ENCODE measurements at regions not wholly inside any gene's neighbourhood (a gene's known extent, or its start where the extent isn't known, plus 50 kb on each side); places are given as distances from the start of the nearest gene placed in this dataset.

GRCh38 chr15:62626903-62627302, 415.6 kb upstream of the TPM1 start:
- FAIRE-seq, result no peak

DNA sequence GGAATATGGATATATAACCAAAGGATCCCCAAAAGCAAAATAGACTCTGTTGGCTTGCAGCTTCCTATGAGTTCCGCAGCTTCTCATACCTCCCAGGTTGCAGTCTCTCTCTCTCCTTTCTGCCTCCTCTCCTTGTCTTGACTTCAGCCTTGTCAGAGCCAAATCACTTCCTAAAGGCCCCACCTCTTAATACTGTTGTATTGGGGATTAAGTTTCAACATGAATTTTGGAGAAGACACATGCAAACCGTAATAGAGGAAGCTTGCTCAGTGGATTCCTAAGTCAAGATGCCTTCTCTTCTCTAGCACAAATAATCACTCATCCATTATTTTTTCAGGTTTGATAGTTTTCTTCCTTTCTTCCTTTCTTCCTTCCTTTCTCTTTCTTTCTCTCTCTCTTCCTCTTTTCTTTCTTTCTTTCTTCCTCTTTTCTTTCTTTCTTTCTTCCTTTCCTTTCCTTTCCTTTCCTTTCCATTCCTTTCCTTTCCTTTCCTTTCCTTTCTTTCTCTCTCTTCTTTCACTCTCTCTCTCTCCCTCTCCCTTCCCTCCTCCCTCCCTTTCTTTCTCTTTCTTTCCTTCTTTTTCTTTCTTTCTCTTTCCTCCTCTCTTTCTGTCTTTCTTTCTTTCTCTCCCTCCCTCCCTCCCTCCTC, 411.3 kb upstream of the TPM1 start:
- no peaks in the 10 kb centered on the region for H4K20me1 ChIP-seq (ENCODE audit: insufficient read depth, low read length)
- Mint-ChIP-seq H3K4me1 (ENCODE audit: low read depth, unreplicated experiment) (no peaks in the 10 kb centered on the region), H3K27ac (ENCODE audit: unreplicated experiment) (no peak overlapping the region), H3K36me3 (ENCODE audit: low read depth, unreplicated experiment) (peaks cover 1% of the 10 kb centered on the region), H3K27me3 (ENCODE audit: low read depth, unreplicated experiment) (no peaks in the 10 kb centered on the region), H3K9me3 (ENCODE audit: unreplicated experiment) (no peaks in the 10 kb centered on the region), H3K4me3 (ENCODE audit: unreplicated experiment) (no peak overlapping the region)
- no peak overlapping the region for H2AFZ ChIP-seq (ENCODE audit: low read depth, low read length)
- FAIRE-seq (no peak), DNase-seq (ENCODE audit: low read depth) (no peak)
- H3K4me2 ChIP-seq (ENCODE audit: low read length), result no peak overlapping the region
- H3K79me2 ChIP-seq (ENCODE audit: insufficient read depth, low read length), result no peaks in the 10 kb centered on the region
- H3K9ac ChIP-seq (ENCODE audit: low read length), result no peak overlapping the region
- H3K27me3 ChIP-seq (ENCODE audit: insufficient read depth, low read length), result no peaks in the 10 kb centered on the region
- H3K4me3 ChIP-seq (ENCODE audit: insufficient read depth, low read depth, low read length), result no peak overlapping the region
- TF ChIP-seq CTCF (IDR thresholded peaks at IDR 0.05; ENCODE audit: insufficient read depth, low read depth, low read length) (no peak), EZH2 (IDR thresholded peaks at IDR 0.05; ENCODE audit: insufficient read depth, low read length) (no peak)
- H3K36me3 ChIP-seq (ENCODE audit: insufficient read depth, low read length), result no peaks in the 10 kb centered on the region
- no peaks in the 10 kb centered on the region for H3K4me1 ChIP-seq (ENCODE audit: insufficient read depth, low read length)
- H3K9me3 ChIP-seq (ENCODE audit: insufficient read depth, low read depth, low read length), result no peaks in the 10 kb centered on the region
- H3K27ac ChIP-seq (ENCODE audit: low read depth, low read length), result no peak overlapping the region

More at GRCh38 chr15:62626903-62627302, 415.6 kb upstream of the TPM1 start:
- H3K4me1 Mint-ChIP-seq (ENCODE audit: low read depth, unreplicated experiment), result peaks cover 15% of the 10 kb centered on the region
- H3K4me3 Mint-ChIP-seq (ENCODE audit: unreplicated experiment), result no peak overlapping the region
- peaks cover 13% of the 10 kb centered on the region for H3K4me1 ChIP-seq (ENCODE audit: insufficient read depth, low read length)
- no peak overlapping the region for H3K4me2 ChIP-seq (ENCODE audit: low read length)
- no peaks in the 10 kb centered on the region for H3K9me3 Mint-ChIP-seq (ENCODE audit: unreplicated experiment)
- H3K36me3 ChIP-seq (ENCODE audit: insufficient read depth, low read length), result no peaks in the 10 kb centered on the region
- H3K79me2 ChIP-seq (ENCODE audit: insufficient read depth, low read length), result no peaks in the 10 kb centered on the region
- H3K27me3 Mint-ChIP-seq (ENCODE audit: low read depth, unreplicated experiment), result no peaks in the 10 kb centered on the region
- H2AFZ ChIP-seq (ENCODE audit: low read depth, low read length), result no peak overlapping the region
- no peak overlapping the region for H3K4me3 ChIP-seq (ENCODE audit: insufficient read depth, low read depth, low read length)
- peaks cover 5% of the 10 kb centered on the region for H3K36me3 Mint-ChIP-seq (ENCODE audit: low read depth, unreplicated experiment)
- no peak overlapping the region for H3K9ac ChIP-seq (ENCODE audit: low read length)
- no peak for TF ChIP-seq EZH2 (IDR thresholded peaks at IDR 0.05; ENCODE audit: insufficient read depth, low read length)
- TF ChIP-seq CTCF (IDR thresholded peaks at IDR 0.05; ENCODE audit: insufficient read depth, low read depth, low read length), result no peak
- no peaks in the 10 kb centered on the region for H4K20me1 ChIP-seq (ENCODE audit: insufficient read depth, low read length)
- H3K27me3 ChIP-seq (ENCODE audit: insufficient read depth, low read length), result no peaks in the 10 kb centered on the region
- no peaks in the 10 kb centered on the region for H3K9me3 ChIP-seq (ENCODE audit: insufficient read depth, low read depth, low read length)
- DNase-seq (ENCODE audit: low read depth), result no peak
- H3K27ac Mint-ChIP-seq (ENCODE audit: unreplicated experiment), result no peak overlapping the region
- H3K27ac ChIP-seq (ENCODE audit: low read depth, low read length), result no peak overlapping the region

GRCh38 chr15:62636823-62637573, 405.5 kb upstream of the TPM1 start:
- FAIRE-seq (no peak), DNase-seq (ENCODE audit: low read depth) (no peak)
- Histone ChIP-seq H3K9ac (ENCODE audit: low read length) (no peak overlapping the region), H2AFZ (ENCODE audit: low read depth, low read length) (no peak overlapping the region), H3K4me3 (ENCODE audit: insufficient read depth, low read depth, low read length) (no peak overlapping the region), H3K4me1 (ENCODE audit: insufficient read depth, low read length) (no peaks in the 10 kb centered on the region), H4K20me1 (ENCODE audit: insufficient read depth, low read length) (no peaks in the 10 kb centered on the region), H3K79me2 (ENCODE audit: insufficient read depth, low read length) (no peaks in the 10 kb centered on the region), H3K9me3 (ENCODE audit: insufficient read depth, low read depth, low read length) (no peaks in the 10 kb centered on the region), H3K4me2 (ENCODE audit: low read length) (no peak overlapping the region), H3K36me3 (ENCODE audit: insufficient read depth, low read length) (no peaks in the 10 kb centered on the region), H3K27ac (ENCODE audit: low read depth, low read length) (no peak overlapping the region), H3K27me3 (ENCODE audit: insufficient read depth, low read length) (no peaks in the 10 kb centered on the region)
- Mint-ChIP-seq H3K4me3 (ENCODE audit: unreplicated experiment) (no peak overlapping the region), H3K4me1 (ENCODE audit: low read depth, unreplicated experiment) (peaks cover 15% of the 10 kb centered on the region), H3K27ac (ENCODE audit: unreplicated experiment) (no peak overlapping the region), H3K36me3 (ENCODE audit: low read depth, unreplicated experiment) (no peaks in the 10 kb centered on the region), H3K9me3 (ENCODE audit: unreplicated experiment) (no peaks in the 10 kb centered on the region), H3K27me3 (ENCODE audit: low read depth, unreplicated experiment) (no peaks in the 10 kb centered on the region)
- TF ChIP-seq CTCF (IDR thresholded peaks at IDR 0.05; ENCODE audit: insufficient read depth, low read depth, low read length), result no peak
- TF ChIP-seq EZH2 (IDR thresholded peaks at IDR 0.05; ENCODE audit: insufficient read depth, low read length), result no peak
